Omental fat pad (tissue), 3 donors: ENCODE measurements at regions not wholly inside any gene's neighbourhood (a gene's known extent, or its start where the extent isn't known, plus 50 kb on each side); places are given as distances from the start of the nearest gene placed in this dataset.
A peak's percentile ranks its signal among the peaks of the same experiment; 100 is the strongest.

Source experiments
- ATAC-seq: fragments of 150-250 bp; one replicate; pipeline ENCODE4 v1.9.1; 2016; ENCODE audit warnings: mild to moderate bottlenecking, moderate library complexity; ENCODE audit not compliant: low FRiP score
- DNase-seq: peaks from one replicate; pipeline ENCODE4 v3.0.0-alpha.2; 2019; ENCODE audit warnings: low spot score
- TF ChIP-seq, protein P1 (sequence below), 3 donors: fragments of 450-650 bp; IDR thresholded peaks; one replicate each; pipeline ENCODE4 v1.5.1; 2016 to 2017; ENCODE audit warnings: antibody characterized with exemption in 3 of 3, mild to moderate bottlenecking in 3 of 3, moderate library complexity in 2 of 3

DNA sequence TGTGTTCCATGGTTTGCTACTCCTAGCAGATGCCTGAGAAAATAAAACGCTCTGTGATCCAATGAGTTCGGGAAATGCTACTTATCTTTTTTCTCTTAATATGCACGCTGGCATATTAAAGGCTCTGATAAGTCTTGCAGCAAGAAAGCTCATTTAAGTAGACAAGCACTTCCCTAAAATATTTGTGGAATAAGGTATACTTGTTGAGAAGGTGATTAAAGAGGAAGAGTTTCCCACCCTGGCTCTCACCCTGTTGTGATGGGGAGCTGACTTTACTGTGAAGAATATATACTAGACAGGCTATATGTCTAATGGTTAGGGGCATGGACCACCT is 279.4 kb downstream of the RPS24 start:
- TF ChIP-seq, protein P1, sequence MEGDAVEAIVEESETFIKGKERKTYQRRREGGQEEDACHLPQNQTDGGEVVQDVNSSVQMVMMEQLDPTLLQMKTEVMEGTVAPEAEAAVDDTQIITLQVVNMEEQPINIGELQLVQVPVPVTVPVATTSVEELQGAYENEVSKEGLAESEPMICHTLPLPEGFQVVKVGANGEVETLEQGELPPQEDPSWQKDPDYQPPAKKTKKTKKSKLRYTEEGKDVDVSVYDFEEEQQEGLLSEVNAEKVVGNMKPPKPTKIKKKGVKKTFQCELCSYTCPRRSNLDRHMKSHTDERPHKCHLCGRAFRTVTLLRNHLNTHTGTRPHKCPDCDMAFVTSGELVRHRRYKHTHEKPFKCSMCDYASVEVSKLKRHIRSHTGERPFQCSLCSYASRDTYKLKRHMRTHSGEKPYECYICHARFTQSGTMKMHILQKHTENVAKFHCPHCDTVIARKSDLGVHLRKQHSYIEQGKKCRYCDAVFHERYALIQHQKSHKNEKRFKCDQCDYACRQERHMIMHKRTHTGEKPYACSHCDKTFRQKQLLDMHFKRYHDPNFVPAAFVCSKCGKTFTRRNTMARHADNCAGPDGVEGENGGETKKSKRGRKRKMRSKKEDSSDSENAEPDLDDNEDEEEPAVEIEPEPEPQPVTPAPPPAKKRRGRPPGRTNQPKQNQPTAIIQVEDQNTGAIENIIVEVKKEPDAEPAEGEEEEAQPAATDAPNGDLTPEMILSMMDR (IDR thresholded peaks at IDR 0.05): no peak
- no peak for DNase-seq
- no peak for ATAC-seq

GRCh38 chr10:78313636-78314035 is 280.0 kb downstream of the RPS24 start:
- no peak for ATAC-seq
- DNase-seq: no peak
- TF ChIP-seq, protein P1 (IDR thresholded peaks at IDR 0.05): no peak

DNA sequence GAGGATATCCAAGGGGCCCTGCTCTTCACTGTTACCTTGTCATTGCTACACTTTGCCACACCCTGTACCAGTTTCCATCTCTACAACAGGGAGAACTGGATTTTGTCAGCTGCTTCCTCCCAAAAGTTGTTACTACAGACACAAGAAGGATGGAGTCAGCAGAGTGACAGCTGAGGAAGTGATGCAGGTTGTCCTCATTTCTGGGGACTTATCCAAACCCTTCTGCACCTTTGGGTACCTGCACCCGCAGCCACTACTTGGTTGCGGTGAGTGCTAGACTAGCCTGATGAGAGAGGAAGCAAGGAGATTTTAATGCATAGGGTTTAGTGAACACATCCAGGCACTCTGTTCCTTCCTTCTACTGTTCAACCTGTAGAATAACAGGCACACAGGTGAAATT is 281.0 kb downstream of the RPS24 start:
- no peak for ATAC-seq
- no peak for DNase-seq
- TF ChIP-seq, protein P1 (IDR thresholded peaks at IDR 0.05): no peak

DNA sequence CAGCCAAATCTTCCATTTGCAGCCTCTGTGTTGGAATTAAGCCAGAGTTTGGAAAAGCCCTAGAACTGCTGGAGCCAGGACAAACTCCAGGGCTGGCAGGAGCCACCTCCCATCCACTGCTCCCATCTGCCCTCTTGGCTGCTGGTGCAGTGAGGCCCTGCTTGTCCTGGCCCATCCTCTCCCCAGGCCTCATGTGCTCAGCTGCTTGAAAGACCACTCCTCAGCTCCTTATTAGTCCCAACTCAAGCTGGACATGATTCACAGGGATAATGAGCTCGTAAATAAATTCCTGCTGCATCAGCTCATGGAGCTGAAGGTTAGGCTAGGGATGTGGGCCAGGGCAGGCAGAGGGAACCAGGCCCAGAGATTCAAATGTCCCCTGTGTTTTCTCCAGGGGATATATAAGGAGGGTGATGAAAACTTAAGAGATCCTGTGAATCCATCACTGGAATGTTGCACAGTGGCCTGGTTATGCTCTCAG is 282.8 kb downstream of the RPS24 start:
- no peak for DNase-seq

DNA sequence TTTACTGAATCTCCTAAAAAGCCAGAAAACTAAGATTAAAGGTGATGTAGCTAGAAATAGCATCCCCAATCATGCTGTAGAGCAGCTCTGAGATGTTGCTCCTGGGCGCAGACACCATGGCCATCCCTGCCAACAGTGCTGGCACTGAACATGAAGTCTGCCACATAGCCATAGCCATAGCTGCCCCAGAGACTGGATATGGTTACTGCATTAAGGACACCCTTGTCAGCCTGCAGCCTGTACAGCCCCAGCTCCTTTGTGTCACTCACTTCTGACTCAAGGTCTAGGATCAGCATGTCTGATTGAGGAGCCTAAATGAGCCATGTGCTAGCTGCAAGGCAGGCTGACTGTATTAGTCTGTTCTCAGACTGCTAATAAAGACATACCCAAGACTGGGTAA is 284.6 kb downstream of the RPS24 start:
- DNase-seq (no peak), ATAC-seq (no peak)
- TF ChIP-seq, protein P1 (IDR thresholded peaks at IDR 0.05): no peak

More for the DNA sequence above, 282.8 kb downstream of the RPS24 start:
- peak; percentile 39 for ATAC-seq
- TF ChIP-seq, protein P1 (IDR thresholded peaks at IDR 0.05): no peak

GRCh38 chr10:78319371-78319770 is 285.7 kb downstream of the RPS24 start:
- ATAC-seq (no peak), DNase-seq (no peak)
- TF ChIP-seq, protein P1 (IDR thresholded peaks at IDR 0.05): no peak

- TF ChIP-seq, protein P1 (IDR thresholded peaks at IDR 0.05): no peak
- ATAC-seq: no peak
- DNase-seq: no peak
These were observed 286.2 kb downstream of the RPS24 start for GRCh38 chr10:78319841-78320240.
